PC-9 (cell line): ENCODE measurements at regions not wholly inside any gene's neighbourhood (a gene's known extent, or its start where the extent isn't known, plus 50 kb on each side); places are given as distances from the start of the nearest gene placed in this dataset.

Experiments used
- EZH2 ChIP-seq: fragments of 200-600 bp; sonication (generic); IDR thresholded peaks from 2 replicates; pipeline ENCODE4 v1.8.0; 2017; ENCODE audit warnings: antibody characterized with exemption, low read depth
- TF ChIP-seq, protein P1 (sequence below): fragments of 200-600 bp; sonication (generic); conservative IDR thresholded peaks from 2 replicates; pipeline ENCODE4 v1.6.1; 2017; ENCODE audit warnings: mixed run types, antibody characterized with exemption, mild to moderate bottlenecking, moderate library complexity

DNA sequence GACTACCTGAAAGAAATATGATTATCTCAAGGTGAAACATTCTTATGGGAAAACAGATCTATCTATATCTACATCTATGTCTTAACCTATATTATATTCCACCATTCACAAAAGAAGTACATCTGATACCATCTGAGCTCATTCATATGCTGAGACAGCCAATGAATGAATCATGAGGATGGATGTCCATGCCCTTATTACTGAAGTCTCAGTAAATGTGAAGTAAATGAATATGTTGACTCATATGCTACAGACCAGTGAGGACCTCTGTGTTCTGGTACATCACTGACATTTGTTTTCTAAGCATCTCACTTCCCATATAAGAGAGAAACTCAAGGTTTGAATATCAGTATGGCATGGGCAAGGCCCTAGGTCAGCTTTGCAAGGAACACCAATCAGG lies 311.2 kb upstream of the TMC3 start:
- TF ChIP-seq, protein P1, sequence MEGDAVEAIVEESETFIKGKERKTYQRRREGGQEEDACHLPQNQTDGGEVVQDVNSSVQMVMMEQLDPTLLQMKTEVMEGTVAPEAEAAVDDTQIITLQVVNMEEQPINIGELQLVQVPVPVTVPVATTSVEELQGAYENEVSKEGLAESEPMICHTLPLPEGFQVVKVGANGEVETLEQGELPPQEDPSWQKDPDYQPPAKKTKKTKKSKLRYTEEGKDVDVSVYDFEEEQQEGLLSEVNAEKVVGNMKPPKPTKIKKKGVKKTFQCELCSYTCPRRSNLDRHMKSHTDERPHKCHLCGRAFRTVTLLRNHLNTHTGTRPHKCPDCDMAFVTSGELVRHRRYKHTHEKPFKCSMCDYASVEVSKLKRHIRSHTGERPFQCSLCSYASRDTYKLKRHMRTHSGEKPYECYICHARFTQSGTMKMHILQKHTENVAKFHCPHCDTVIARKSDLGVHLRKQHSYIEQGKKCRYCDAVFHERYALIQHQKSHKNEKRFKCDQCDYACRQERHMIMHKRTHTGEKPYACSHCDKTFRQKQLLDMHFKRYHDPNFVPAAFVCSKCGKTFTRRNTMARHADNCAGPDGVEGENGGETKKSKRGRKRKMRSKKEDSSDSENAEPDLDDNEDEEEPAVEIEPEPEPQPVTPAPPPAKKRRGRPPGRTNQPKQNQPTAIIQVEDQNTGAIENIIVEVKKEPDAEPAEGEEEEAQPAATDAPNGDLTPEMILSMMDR = no peak
- no peak for TF ChIP-seq EZH2
